Gastrocnemius medialis (tissue), 4 donors: ENCODE measurements at regions not wholly inside any gene's neighbourhood (a gene's known extent, or its start where the extent isn't known, plus 50 kb on each side); places are given as distances from the start of the nearest gene placed in this dataset.

Source experiments
- ATAC-seq, 2 donors: fragments of 150-250 bp; one replicate each; pipeline ENCODE4 v1.9.1; 2016
- DNase-seq, 2 donors: peaks; one replicate each; pipeline ENCODE4 v3.0.0-alpha.2; 2019
- H3K27ac ChIP-seq, 4 donors: fragments of 200-600 bp; sonication (generic); 1 replicate in 1 of 4; 2 replicates in 3 of 4; pipeline ENCODE4 v1.5.1; 2016 to 2018; ENCODE audit warnings: mild to moderate bottlenecking in 2 of 4, moderate library complexity in 1 of 4
- H3K27me3 ChIP-seq, 3 donors: fragments of 200-600 bp; sonication (generic) in 2 of 3; 1 replicate in 1 of 3; 2 replicates in 2 of 3; pipeline versions ENCODE4 v1.5.1 to v1.6.0; 2016 to 2019; ENCODE audit warnings: mild to moderate bottlenecking in 1 of 3, moderate library complexity in 1 of 3
- H3K36me3 ChIP-seq, 2 donors: fragments of 200-600 bp; sonication (generic) in 1 of 2; one replicate each; pipeline ENCODE4 v1.5.1; 2017 to 2018
- H3K4me1 ChIP-seq, 2 donors: fragments of 200-600 bp; sonication (generic) in 1 of 2; one replicate each; pipeline ENCODE4 v1.5.1; 2016 to 2017; ENCODE audit warnings: mild to moderate bottlenecking in 2 of 2
- H3K4me3 ChIP-seq, 4 donors: fragments of 200-600 bp; sonication (generic) in 3 of 4; 1 replicate in 1 of 4; 2 replicates in 3 of 4; pipeline ENCODE4 v1.5.1; 2016 to 2019; ENCODE audit warnings: mild to moderate bottlenecking in 2 of 4
- H3K9me3 ChIP-seq, 3 donors: fragments of 200-600 bp; sonication (generic) in 2 of 3; 1 replicate in 1 of 3; 2 replicates in 2 of 3; pipeline ENCODE4 v1.5.1; 2016 to 2019
- POLR2A ChIP-seq, 2 donors: fragments of 450-650 bp; IDR thresholded peaks; one replicate each; pipeline ENCODE4 v1.6.1; 2017; ENCODE audit warnings: antibody characterized with exemption in 2 of 2, mild to moderate bottlenecking in 2 of 2, moderate library complexity in 2 of 2
- in situ Hi-C, 4 donors: fragments of 200-750 bp; cut with MboI; loops; one replicate each; pipeline versions ENCODE4 v1.15.0 to v1.8.0; 2017; ENCODE audit warnings: low sequenced_read_pairs in 4 of 4
- intact Hi-C: fragments of 100-400 bp; cut with DNase I; formaldehyde crosslinking; loops from one replicate; pipeline ENCODE4 v1.15.1; 2023; ENCODE audit warnings: low total_unique reads
- TF ChIP-seq, protein P1 (sequence below), 5 experiments: fragments of 450-650 bp in 3 of 5; fragments of 200-600 bp in 2 of 5; sonication (generic) in 2 of 5; IDR thresholded peaks in 4 of 5; conservative IDR thresholded peaks in 1 of 5; 1 replicate in 4 of 5; 2 replicates in 1 of 5; pipeline ENCODE4 v1.5.1; 2016 to 2019; ENCODE audit warnings: antibody characterized with exemption in 5 of 5, mild to moderate bottlenecking in 3 of 5, moderate library complexity in 3 of 5

DNA sequence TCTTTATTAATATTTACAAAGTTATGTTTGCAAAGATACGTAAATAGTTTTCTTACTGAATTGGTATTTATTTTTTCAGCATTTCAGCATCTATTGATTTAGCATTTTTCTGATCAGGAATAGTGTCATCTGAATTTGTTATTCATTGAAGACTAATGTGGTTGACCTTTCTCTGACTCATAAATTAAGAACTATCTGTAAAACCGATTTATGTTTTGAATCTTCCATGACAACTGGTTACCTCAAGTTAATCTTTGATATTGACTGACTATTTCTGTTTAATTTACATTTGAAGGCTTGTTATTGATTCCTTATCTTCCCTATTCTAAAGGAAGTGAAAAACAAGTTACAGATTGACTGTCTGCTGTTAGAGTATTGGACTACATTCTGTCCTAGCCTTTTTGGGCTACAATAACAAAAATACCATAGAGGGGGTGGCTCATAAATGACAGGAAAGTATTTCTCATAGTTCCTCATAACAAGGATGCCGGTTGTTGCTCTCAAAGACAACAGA is 1131.4 kb downstream of the PLA2G4A start:
- Histone ChIP-seq H3K9me3 (no peaks in the 10 kb centered on the region), H3K4me3 (no peak overlapping the region), H3K4me1 (no peaks in the 10 kb centered on the region), H3K27me3 (no peaks in the 10 kb centered on the region), H3K27ac (no peak overlapping the region), H3K36me3 (no peaks in the 10 kb centered on the region)
- intact Hi-C loops (no loop called here), in situ Hi-C loops (no loop called here)
- DNase-seq (no peak), ATAC-seq (no peak)
- no peak for TF ChIP-seq POLR2A (IDR thresholded peaks at IDR 0.05)
- TF ChIP-seq, protein P1, sequence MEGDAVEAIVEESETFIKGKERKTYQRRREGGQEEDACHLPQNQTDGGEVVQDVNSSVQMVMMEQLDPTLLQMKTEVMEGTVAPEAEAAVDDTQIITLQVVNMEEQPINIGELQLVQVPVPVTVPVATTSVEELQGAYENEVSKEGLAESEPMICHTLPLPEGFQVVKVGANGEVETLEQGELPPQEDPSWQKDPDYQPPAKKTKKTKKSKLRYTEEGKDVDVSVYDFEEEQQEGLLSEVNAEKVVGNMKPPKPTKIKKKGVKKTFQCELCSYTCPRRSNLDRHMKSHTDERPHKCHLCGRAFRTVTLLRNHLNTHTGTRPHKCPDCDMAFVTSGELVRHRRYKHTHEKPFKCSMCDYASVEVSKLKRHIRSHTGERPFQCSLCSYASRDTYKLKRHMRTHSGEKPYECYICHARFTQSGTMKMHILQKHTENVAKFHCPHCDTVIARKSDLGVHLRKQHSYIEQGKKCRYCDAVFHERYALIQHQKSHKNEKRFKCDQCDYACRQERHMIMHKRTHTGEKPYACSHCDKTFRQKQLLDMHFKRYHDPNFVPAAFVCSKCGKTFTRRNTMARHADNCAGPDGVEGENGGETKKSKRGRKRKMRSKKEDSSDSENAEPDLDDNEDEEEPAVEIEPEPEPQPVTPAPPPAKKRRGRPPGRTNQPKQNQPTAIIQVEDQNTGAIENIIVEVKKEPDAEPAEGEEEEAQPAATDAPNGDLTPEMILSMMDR (IDR thresholded peaks at IDR 0.05 in 4 of 5, conservative IDR thresholded peaks at IDR 0.05 in 1 of 5): no peak

DNA sequence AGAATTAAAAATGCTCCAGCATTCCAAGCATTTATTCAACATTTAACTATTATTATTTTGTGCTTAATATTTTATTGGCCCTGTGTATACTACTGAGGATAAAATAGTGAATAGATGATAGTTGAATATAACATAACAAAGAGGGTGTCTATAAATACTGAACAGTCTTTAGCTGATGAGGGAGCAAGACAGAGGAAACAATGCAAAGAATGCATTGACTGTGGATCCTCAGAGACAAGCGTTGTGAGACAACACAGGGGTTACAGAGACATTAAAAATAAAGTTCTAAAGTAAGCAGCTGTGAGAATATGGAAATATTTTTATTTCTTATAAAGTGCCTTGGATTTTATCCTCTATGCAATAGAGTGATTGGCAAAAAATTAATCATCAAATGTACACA is 1133.1 kb downstream of the PLA2G4A start:
- no peak overlapping the region for H3K27ac ChIP-seq
- in situ Hi-C loops: no loop called here

GRCh38 chr1:187971851-187972250 is 1143.1 kb downstream of the PLA2G4A start:
- no peak overlapping the region for H3K27ac ChIP-seq
- in situ Hi-C loops (no loop called here), intact Hi-C loops (no loop called here)
- no peak for ATAC-seq
- no peaks in the 10 kb centered on the region for H3K4me1 ChIP-seq
- H3K9me3 ChIP-seq: no peaks in the 10 kb centered on the region
- no peaks in the 10 kb centered on the region for H3K27me3 ChIP-seq
- no peak for DNase-seq
- H3K36me3 ChIP-seq: no peaks in the 10 kb centered on the region
- H3K4me3 ChIP-seq: no peak overlapping the region
- TF ChIP-seq POLR2A (IDR thresholded peaks at IDR 0.05): no peak
- TF ChIP-seq, protein P1 (IDR thresholded peaks at IDR 0.05 in 4 of 5, conservative IDR thresholded peaks at IDR 0.05 in 1 of 5): no peak

More for the DNA sequence above, 1133.1 kb downstream of the PLA2G4A start:
- TF ChIP-seq POLR2A (IDR thresholded peaks at IDR 0.05): no peak
- TF ChIP-seq, protein P1 (IDR thresholded peaks at IDR 0.05 in 4 of 5, conservative IDR thresholded peaks at IDR 0.05 in 1 of 5): no peak
- Histone ChIP-seq H3K27me3 (no peaks in the 10 kb centered on the region), H3K4me1 (no peaks in the 10 kb centered on the region), H3K36me3 (no peaks in the 10 kb centered on the region), H3K4me3 (no peak overlapping the region), H3K9me3 (no peaks in the 10 kb centered on the region)
- intact Hi-C loops: no loop called here
- DNase-seq: no peak
- no peak for ATAC-seq

GRCh38 chr1:187977298-187977697 is 1148.5 kb downstream of the PLA2G4A start:
- no peak for TF ChIP-seq POLR2A (IDR thresholded peaks at IDR 0.05)
- TF ChIP-seq, protein P1 (IDR thresholded peaks at IDR 0.05 in 4 of 5, conservative IDR thresholded peaks at IDR 0.05 in 1 of 5): no peak
- H3K27ac ChIP-seq: no peak overlapping the region
- no peak overlapping the region for H3K4me3 ChIP-seq
- no peaks in the 10 kb centered on the region for H3K36me3 ChIP-seq
- DNase-seq: no peak
- no peaks in the 10 kb centered on the region for H3K4me1 ChIP-seq
- in situ Hi-C loops (no loop called here), intact Hi-C loops (no loop called here)
- H3K9me3 ChIP-seq: no peaks in the 10 kb centered on the region
- ATAC-seq: no peak
- H3K27me3 ChIP-seq: no peaks in the 10 kb centered on the region
